GM23338 (cell line): ENCODE measurements at regions not wholly inside any gene's neighbourhood (a gene's known extent, or its start where the extent isn't known, plus 50 kb on each side); places are given as distances from the start of the nearest gene placed in this dataset.

ENCODE experiments used
- ATAC-seq: fragments of 200-7000 bp; cut with Tn5 transposase; 3 replicates; pipeline ENCODE4 v1.9.1; 2020
- DNase-seq: peaks from one replicate; pipeline ENCODE4 v3.0.0-alpha.2; 2015; ENCODE audit warnings: low spot score
- H2AFZ ChIP-seq: fragments of 200-600 bp; sonication (generic); 2 replicates; pipeline ENCODE4 v1.8.0; 2016; ENCODE audit warnings: antibody characterized with exemption, mild to moderate bottlenecking, moderate library complexity
- H3F3A ChIP-seq: fragments of 200-600 bp; sonication (generic); replicated peaks from 2 replicates; pipeline ENCODE4 v1.8.0; 2017; ENCODE audit warnings: antibody characterized with exemption, mixed run types, low read depth
- H3K27ac ChIP-seq: fragments of 200-600 bp; sonication (generic); 2 replicates; pipeline ENCODE4 v1.6.1; 2016; ENCODE audit warnings: low read depth
- H3K27me3 ChIP-seq: fragments of 200-600 bp; sonication (generic); 2 replicates; pipeline ENCODE4 v1.8.0; 2016; ENCODE audit warnings: mild to moderate bottlenecking, mixed run types, moderate library complexity; ENCODE audit not compliant: insufficient read depth
- H3K36me3 ChIP-seq: fragments of 200-600 bp; sonication (generic); 2 replicates; pipeline ENCODE4 v1.8.0; 2016; ENCODE audit warnings: mild to moderate bottlenecking; ENCODE audit not compliant: insufficient read depth
- H3K4me1 ChIP-seq: fragments of 200-600 bp; sonication (generic); 2 replicates; pipeline ENCODE4 v1.8.0; 2016; ENCODE audit warnings: mild to moderate bottlenecking, moderate library complexity; ENCODE audit not compliant: insufficient read depth
- H3K4me2 ChIP-seq: fragments of 200-600 bp; sonication (generic); 2 replicates; pipeline ENCODE4 v1.7.1; 2017; ENCODE audit warnings: mixed run types
- H3K4me3 ChIP-seq: fragments of 200-600 bp; sonication (generic); 2 replicates; pipeline ENCODE4 v1.6.1; 2016; ENCODE audit warnings: mixed run types
- H3K79me2 ChIP-seq: fragments of 200-600 bp; sonication (generic); replicated peaks from 2 replicates; pipeline ENCODE4 v1.8.0; 2017; ENCODE audit warnings: mild to moderate bottlenecking; ENCODE audit not compliant: insufficient read depth
- H3K9me2 ChIP-seq: fragments of 200-600 bp; sonication (generic); 2 replicates; pipeline ENCODE4 v1.8.0; 2017; ENCODE audit not compliant: insufficient read depth
- H4K20me1 ChIP-seq: fragments of 200-600 bp; sonication (generic); replicated peaks from 2 replicates; pipeline ENCODE4 v1.8.0; 2017; ENCODE audit warnings: mild to moderate bottlenecking; ENCODE audit not compliant: insufficient read depth
- H3K27ac Mint-ChIP-seq: 2 replicates; pipeline ENCODE4 v1.8.0; 2020; ENCODE audit warnings: inconsistent platforms, mild to moderate bottlenecking, moderate library complexity, mixed read lengths
- H3K27me3 Mint-ChIP-seq: 3 replicates; pipeline ENCODE4 v1.8.0; 2022; ENCODE audit warnings: low read depth, mild to moderate bottlenecking, moderate library complexity, mixed read lengths, inconsistent platforms; ENCODE audit not compliant: insufficient read depth, poor library complexity
- H3K36me3 Mint-ChIP-seq: 3 replicates; pipeline ENCODE4 v1.8.0; 2021; ENCODE audit warnings: low read depth, mild to moderate bottlenecking, inconsistent platforms, moderate library complexity, mixed read lengths
- H3K4me1 Mint-ChIP-seq: 3 replicates; pipeline ENCODE4 v1.8.0; 2020; ENCODE audit warnings: mild to moderate bottlenecking, inconsistent platforms, mixed read lengths
- H3K4me3 Mint-ChIP-seq: 3 replicates; pipeline ENCODE4 v1.8.0; 2021; ENCODE audit warnings: moderate library complexity, mild to moderate bottlenecking, inconsistent platforms, mixed read lengths
- H3K9me3 Mint-ChIP-seq: 3 replicates; pipeline ENCODE4 v1.8.0; 2020; ENCODE audit warnings: moderate library complexity, mild to moderate bottlenecking, inconsistent platforms, mixed read lengths
- CREB1 ChIP-seq: fragments of 250-450 bp; sonication (Bioruptor Pico); IDR thresholded peaks from 2 replicates; pipeline ENCODE4 v1.5.0; 2020; ENCODE audit warnings: low read depth, mild to moderate bottlenecking, moderate library complexity
- ETS1 ChIP-seq: IDR thresholded peaks from 2 replicates; pipeline ENCODE4 v1.6.1; 2016; ENCODE audit warnings: antibody characterized with exemption
- EZH2 ChIP-seq: fragments of 200-600 bp; sonication (generic); IDR thresholded peaks from one replicate; pipeline ENCODE4 v1.8.0; 2017; ENCODE audit warnings: antibody characterized with exemption, mild to moderate bottlenecking, low read depth; ENCODE audit not compliant: unreplicated experiment
- EZH2phosphoT487 ChIP-seq: fragments of 200-600 bp; sonication (generic); IDR thresholded peaks from one replicate; pipeline ENCODE4 v1.8.1; 2018; ENCODE audit warnings: antibody characterized with exemption; ENCODE audit not compliant: unreplicated experiment
- JUNB ChIP-seq: IDR thresholded peaks from one replicate; pipeline ENCODE4 v1.6.1; 2016; ENCODE audit warnings: antibody characterized with exemption; ENCODE audit not compliant: unreplicated experiment
- NANOG ChIP-seq: IDR thresholded peaks from 2 replicates; pipeline ENCODE4 v1.6.1; 2016; ENCODE audit warnings: antibody characterized with exemption, borderline replicate concordance
- POLR2AphosphoS5 ChIP-seq: IDR thresholded peaks from 2 replicates; pipeline ENCODE4 v1.6.1; 2016; ENCODE audit warnings: antibody characterized with exemption, low read depth
- REST ChIP-seq: IDR thresholded peaks from one replicate; pipeline ENCODE4 v1.6.1; 2018; ENCODE audit warnings: antibody characterized with exemption; ENCODE audit not compliant: unreplicated experiment
- STAT1 ChIP-seq: IDR thresholded peaks from one replicate; pipeline ENCODE4 v1.6.1; 2016; ENCODE audit warnings: antibody characterized with exemption; ENCODE audit not compliant: unreplicated experiment
- ZNF114 ChIP-seq: fragments of 250-450 bp; sonication (Bioruptor Pico); IDR thresholded peaks from 2 replicates; pipeline ENCODE4 v1.5.0; 2020; ENCODE audit warnings: mild to moderate bottlenecking, moderate library complexity
- ZNF331 ChIP-seq: fragments of 250-450 bp; sonication (Bioruptor Pico); IDR thresholded peaks from 2 replicates; pipeline ENCODE4 v1.5.0; 2020; ENCODE audit warnings: low read depth, mild to moderate bottlenecking, moderate library complexity
- TF ChIP-seq, protein P1 (sequence below): fragments of 250-450 bp; sonication (Bioruptor Pico); IDR thresholded peaks from 2 replicates; pipeline ENCODE4 v1.5.0; 2020; ENCODE audit warnings: mild to moderate bottlenecking, moderate library complexity
- TF ChIP-seq, protein P2 (sequence below), 2 experiments: fragments of 200-600 bp in 1 of 2; sonication (generic) in 1 of 2; conservative IDR thresholded peaks; 2 replicates each; pipeline versions ENCODE4 v1.5.1 to v1.6.1; 2016 to 2017; ENCODE audit warnings: antibody characterized with exemption in 2 of 2, low read depth in 2 of 2, mild to moderate bottlenecking in 2 of 2, moderate library complexity in 1 of 2

- DNase-seq, result no peak
- Mint-ChIP-seq H3K4me1 (no peaks in the 10 kb centered on the region), H3K4me3 (no peak overlapping the region), H3K27ac (no peak overlapping the region), H3K36me3 (no peaks in the 10 kb centered on the region), H3K27me3 (no peaks in the 10 kb centered on the region), H3K9me3 (no peaks in the 10 kb centered on the region)
- Histone ChIP-seq H3K79me2 (no peaks in the 10 kb centered on the region), H4K20me1 (no peaks in the 10 kb centered on the region), H3K4me2 (no peak overlapping the region), H3K4me3 (no peak overlapping the region), H3F3A (no peaks in the 10 kb centered on the region), H3K36me3 (no peaks in the 10 kb centered on the region), H2AFZ (no peak overlapping the region), H3K27me3 (no peaks in the 10 kb centered on the region), H3K27ac (no peak overlapping the region), H3K9me2 (no peaks in the 10 kb centered on the region), H3K4me1 (no peaks in the 10 kb centered on the region)
- TF ChIP-seq STAT1, result no peak
- no peak for TF ChIP-seq POLR2AphosphoS5
- TF ChIP-seq, protein P1, sequence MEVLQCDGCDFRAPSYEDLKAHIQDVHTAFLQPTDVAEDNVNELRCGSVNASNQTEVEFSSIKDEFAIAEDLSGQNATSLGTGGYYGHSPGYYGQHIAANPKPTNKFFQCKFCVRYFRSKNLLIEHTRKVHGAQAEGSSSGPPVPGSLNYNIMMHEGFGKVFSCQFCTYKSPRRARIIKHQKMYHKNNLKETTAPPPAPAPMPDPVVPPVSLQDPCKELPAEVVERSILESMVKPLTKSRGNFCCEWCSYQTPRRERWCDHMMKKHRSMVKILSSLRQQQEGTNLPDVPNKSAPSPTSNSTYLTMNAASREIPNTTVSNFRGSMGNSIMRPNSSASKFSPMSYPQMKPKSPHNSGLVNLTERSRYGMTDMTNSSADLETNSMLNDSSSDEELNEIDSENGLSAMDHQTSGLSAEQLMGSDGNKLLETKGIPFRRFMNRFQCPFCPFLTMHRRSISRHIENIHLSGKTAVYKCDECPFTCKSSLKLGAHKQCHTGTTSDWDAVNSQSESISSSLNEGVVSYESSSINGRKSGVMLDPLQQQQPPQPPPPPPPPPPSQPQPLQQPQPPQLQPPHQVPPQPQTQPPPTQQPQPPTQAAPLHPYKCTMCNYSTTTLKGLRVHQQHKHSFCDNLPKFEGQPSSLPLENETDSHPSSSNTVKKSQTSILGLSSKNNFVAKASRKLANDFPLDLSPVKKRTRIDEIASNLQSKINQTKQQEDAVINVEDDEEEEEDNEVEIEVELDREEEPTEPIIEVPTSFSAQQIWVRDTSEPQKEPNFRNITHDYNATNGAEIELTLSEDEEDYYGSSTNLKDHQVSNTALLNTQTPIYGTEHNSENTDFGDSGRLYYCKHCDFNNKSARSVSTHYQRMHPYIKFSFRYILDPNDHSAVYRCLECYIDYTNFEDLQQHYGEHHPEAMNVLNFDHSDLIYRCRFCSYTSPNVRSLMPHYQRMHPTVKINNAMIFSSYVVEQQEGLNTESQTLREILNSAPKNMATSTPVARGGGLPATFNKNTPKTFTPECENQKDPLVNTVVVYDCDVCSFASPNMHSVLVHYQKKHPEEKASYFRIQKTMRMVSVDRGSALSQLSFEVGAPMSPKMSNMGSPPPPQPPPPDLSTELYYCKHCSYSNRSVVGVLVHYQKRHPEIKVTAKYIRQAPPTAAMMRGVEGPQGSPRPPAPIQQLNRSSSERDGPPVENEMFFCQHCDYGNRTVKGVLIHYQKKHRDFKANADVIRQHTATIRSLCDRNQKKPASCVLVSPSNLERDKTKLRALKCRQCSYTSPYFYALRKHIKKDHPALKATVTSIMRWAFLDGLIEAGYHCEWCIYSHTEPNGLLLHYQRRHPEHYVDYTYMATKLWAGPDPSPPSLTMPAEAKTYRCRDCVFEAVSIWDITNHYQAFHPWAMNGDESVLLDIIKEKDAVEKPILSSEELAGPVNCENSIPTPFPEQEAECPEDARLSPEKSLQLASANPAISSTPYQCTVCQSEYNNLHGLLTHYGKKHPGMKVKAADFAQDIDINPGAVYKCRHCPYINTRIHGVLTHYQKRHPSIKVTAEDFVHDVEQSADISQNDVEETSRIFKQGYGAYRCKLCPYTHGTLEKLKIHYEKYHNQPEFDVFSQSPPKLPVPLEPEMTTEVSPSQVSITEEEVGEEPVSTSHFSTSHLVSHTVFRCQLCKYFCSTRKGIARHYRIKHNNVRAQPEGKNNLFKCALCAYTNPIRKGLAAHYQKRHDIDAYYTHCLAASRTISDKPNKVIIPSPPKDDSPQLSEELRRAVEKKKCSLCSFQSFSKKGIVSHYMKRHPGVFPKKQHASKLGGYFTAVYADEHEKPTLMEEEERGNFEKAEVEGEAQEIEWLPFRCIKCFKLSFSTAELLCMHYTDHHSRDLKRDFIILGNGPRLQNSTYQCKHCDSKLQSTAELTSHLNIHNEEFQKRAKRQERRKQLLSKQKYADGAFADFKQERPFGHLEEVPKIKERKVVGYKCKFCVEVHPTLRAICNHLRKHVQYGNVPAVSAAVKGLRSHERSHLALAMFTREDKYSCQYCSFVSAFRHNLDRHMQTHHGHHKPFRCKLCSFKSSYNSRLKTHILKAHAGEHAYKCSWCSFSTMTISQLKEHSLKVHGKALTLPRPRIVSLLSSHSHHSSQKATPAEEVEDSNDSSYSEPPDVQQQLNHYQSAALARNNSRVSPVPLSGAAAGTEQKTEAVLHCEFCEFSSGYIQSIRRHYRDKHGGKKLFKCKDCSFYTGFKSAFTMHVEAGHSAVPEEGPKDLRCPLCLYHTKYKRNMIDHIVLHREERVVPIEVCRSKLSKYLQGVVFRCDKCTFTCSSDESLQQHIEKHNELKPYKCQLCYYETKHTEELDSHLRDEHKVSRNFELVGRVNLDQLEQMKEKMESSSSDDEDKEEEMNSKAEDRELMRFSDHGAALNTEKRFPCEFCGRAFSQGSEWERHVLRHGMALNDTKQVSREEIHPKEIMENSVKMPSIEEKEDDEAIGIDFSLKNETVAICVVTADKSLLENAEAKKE (CRISPR knock-in tag), result no peak
- TF ChIP-seq, protein P2, sequence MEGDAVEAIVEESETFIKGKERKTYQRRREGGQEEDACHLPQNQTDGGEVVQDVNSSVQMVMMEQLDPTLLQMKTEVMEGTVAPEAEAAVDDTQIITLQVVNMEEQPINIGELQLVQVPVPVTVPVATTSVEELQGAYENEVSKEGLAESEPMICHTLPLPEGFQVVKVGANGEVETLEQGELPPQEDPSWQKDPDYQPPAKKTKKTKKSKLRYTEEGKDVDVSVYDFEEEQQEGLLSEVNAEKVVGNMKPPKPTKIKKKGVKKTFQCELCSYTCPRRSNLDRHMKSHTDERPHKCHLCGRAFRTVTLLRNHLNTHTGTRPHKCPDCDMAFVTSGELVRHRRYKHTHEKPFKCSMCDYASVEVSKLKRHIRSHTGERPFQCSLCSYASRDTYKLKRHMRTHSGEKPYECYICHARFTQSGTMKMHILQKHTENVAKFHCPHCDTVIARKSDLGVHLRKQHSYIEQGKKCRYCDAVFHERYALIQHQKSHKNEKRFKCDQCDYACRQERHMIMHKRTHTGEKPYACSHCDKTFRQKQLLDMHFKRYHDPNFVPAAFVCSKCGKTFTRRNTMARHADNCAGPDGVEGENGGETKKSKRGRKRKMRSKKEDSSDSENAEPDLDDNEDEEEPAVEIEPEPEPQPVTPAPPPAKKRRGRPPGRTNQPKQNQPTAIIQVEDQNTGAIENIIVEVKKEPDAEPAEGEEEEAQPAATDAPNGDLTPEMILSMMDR (conservative IDR thresholded peaks at IDR 0.05; ENCODE audit: low read depth in 2 of 2), result no peak
- TF ChIP-seq EZH2, result no peak
- no peak for TF ChIP-seq ZNF331 (CRISPR knock-in tag)
- TF ChIP-seq REST, result no peak
- no peak for TF ChIP-seq NANOG
- no peak for TF ChIP-seq CREB1 (CRISPR knock-in tag)
- TF ChIP-seq EZH2phosphoT487, result no peak
- no peak for TF ChIP-seq ETS1
- TF ChIP-seq ZNF114 (CRISPR knock-in tag), result no peak
- TF ChIP-seq JUNB, result no peak
- ATAC-seq, result no peak
Observed at GRCh38 chrX:20495575-20495974, 228.9 kb upstream of the RPS6KA3 start.
